ENCODE measurements at regions not wholly inside any gene's neighbourhood (a gene's known extent, or its start where the extent isn't known, plus 50 kb on each side); places are given as distances from the start of the nearest gene placed in this dataset.

DNA sequence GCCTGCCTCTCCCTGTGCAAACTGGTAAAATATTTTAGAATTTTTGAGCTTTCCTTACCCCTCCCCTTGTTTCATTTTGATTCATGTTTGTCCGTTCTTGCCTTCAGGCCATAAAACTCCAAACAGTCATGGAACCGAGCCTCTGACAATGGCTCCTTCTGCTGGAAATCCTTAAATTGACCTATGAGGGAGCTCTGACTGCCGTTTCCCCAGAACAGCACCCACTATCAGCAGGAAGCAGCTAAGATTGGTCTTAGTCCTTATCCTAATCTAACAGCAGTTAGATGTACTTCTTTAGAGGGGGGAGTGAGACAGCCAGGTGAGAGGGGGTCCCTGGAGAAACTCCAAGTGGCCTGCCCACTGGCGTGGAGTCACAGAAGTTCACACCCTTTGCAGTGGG lies 106.7 kb downstream of the FAM174A start:
- in situ Hi-C loops (cut with MboI; ENCODE audit: low pct_ligation_motif_present in 1 of 4, low pct_unique_long_range_greater_than_20kb in 1 of 4, low sequenced_read_pairs in 3 of 4) (no loop called here), intact Hi-C loops (cut with DNase I; ENCODE audit: low total_unique reads) (no loop called here)
- Histone ChIP-seq H3K4me1 (no peaks in the 10 kb centered on the region), H3K27me3 (no peaks in the 10 kb centered on the region), H3K36me3 (no peaks in the 10 kb centered on the region), H3K9me3 (no peaks in the 10 kb centered on the region), H3K4me3 (no peak overlapping the region), H3K27ac (no peak overlapping the region)
- TF ChIP-seq EP300 (IDR thresholded peaks at IDR 0.05; ENCODE audit: low read depth) (no peak), POLR2A (IDR thresholded peaks at IDR 0.05) (no peak), POLR2AphosphoS5 (IDR thresholded peaks at IDR 0.05) (no peak)
- TF ChIP-seq, protein P1, sequence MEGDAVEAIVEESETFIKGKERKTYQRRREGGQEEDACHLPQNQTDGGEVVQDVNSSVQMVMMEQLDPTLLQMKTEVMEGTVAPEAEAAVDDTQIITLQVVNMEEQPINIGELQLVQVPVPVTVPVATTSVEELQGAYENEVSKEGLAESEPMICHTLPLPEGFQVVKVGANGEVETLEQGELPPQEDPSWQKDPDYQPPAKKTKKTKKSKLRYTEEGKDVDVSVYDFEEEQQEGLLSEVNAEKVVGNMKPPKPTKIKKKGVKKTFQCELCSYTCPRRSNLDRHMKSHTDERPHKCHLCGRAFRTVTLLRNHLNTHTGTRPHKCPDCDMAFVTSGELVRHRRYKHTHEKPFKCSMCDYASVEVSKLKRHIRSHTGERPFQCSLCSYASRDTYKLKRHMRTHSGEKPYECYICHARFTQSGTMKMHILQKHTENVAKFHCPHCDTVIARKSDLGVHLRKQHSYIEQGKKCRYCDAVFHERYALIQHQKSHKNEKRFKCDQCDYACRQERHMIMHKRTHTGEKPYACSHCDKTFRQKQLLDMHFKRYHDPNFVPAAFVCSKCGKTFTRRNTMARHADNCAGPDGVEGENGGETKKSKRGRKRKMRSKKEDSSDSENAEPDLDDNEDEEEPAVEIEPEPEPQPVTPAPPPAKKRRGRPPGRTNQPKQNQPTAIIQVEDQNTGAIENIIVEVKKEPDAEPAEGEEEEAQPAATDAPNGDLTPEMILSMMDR (IDR thresholded peaks at IDR 0.05), result no peak
- WGBS, 2 donors (ENCODE audit: low coverage in 1 of 2), result 49 to 72% methylated on average over 3 to 4 of the region's 4 CpGs
- no peak for DNase-seq

DNA sequence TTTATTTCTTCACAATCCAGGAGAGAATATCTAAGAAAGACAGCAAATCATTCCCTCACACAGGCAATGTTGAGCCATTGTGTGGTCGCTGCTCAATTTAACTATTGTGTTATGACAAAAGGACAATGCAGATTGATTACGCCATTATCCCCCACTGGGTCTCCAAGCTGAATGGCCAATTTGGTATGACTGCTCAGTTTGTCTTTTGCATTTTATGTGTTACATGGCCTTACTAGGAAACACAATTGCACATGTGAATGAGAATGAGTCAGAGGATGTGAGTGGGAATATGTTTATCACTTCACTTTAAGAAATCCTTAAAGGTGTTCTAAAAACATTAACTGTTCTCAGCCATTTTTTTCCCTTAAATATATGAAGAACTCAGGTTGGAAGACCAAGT lies 108.3 kb downstream of the FAM174A start:
- Histone ChIP-seq H3K4me1 (peaks cover 0 to 11% (median 8%) of the 10 kb centered on the region in 4 donors), H3K27me3 (no peaks in the 10 kb centered on the region), H3K4me3 (no peak overlapping the region), H3K9me3 (no peaks in the 10 kb centered on the region), H3K27ac (no peak overlapping the region), H3K36me3 (no peaks in the 10 kb centered on the region)
- intact Hi-C loops (cut with DNase I; ENCODE audit: low total_unique reads) (no loop called here), in situ Hi-C loops (cut with MboI; ENCODE audit: low pct_ligation_motif_present in 1 of 4, low pct_unique_long_range_greater_than_20kb in 1 of 4, low sequenced_read_pairs in 3 of 4) (no loop called here)
- WGBS, 2 donors (ENCODE audit: low coverage in 1 of 2), result 85 to 88% methylated on average over 2 of the region's 2 CpGs
- TF ChIP-seq POLR2A (IDR thresholded peaks at IDR 0.05), result no peak
- DNase-seq, result no peak

DNA sequence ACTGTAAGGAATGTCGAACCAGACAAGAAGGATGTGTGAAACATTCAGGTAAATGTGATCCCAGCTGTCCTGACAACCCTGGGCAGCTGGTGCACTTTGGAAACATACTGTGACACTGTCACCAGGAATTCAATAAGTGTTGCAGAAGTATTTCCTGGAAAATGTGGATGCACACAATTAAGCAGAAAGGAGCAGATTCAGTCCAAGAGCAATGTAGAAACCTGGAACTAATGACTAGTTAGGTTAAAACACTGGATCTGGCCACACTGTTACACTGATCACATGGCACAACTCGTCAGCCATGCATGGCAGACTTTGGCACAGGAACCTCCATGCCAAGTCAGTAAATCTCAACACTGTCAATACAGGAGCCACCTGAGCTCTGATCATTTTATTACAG lies 109.0 kb downstream of the FAM174A start:
- no peak overlapping the region for H3K27ac ChIP-seq
- WGBS, 2 donors (ENCODE audit: low coverage in 1 of 2), result 55 to 73% methylated on average over 1 to 2 of the region's 2 CpGs
- TF ChIP-seq POLR2AphosphoS5 (IDR thresholded peaks at IDR 0.05), result no peak
- no peak for TF ChIP-seq POLR2A (IDR thresholded peaks at IDR 0.05)
- TF ChIP-seq, protein P1 (IDR thresholded peaks at IDR 0.05), result no peak
- no peak for TF ChIP-seq EP300 (IDR thresholded peaks at IDR 0.05; ENCODE audit: low read depth)

DNA sequence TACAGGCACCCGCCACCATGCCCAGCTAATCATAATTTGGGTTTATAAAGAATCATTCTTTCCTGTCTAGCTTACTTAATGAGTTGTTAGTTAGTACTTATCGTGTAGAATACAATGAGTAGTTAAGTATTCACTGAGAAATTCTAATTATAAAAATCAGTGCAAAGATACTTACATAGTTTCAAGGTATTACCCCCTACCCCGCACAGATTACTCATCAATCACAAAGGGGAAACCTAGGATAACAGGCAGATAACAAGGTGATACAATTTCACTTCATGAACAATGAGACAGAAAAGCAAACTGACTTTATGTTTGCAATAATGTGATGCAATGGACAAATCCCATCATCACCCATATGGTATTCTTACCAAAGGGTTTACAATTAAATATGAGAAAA lies 109.6 kb downstream of the FAM174A start:
- no peak for DNase-seq
- H3K9me3 ChIP-seq, result no peaks in the 10 kb centered on the region
- H3K4me1 ChIP-seq, result peaks cover 0 to 11% (median 8%) of the 10 kb centered on the region in 4 donors
- 52 to 75% methylated on average over 3 of the region's 3 CpGs for WGBS, 2 donors (ENCODE audit: low coverage in 1 of 2)
- TF ChIP-seq, protein P1 (IDR thresholded peaks at IDR 0.05), result no peak
- TF ChIP-seq POLR2A (IDR thresholded peaks at IDR 0.05), result no peak
- TF ChIP-seq POLR2AphosphoS5 (IDR thresholded peaks at IDR 0.05), result no peak
- no peak for TF ChIP-seq EP300 (IDR thresholded peaks at IDR 0.05; ENCODE audit: low read depth)
- intact Hi-C loops (cut with DNase I; ENCODE audit: low total_unique reads), result no loop called here
- H3K27ac ChIP-seq, result no peak overlapping the region
- no peaks in the 10 kb centered on the region for H3K27me3 ChIP-seq
- no peaks in the 10 kb centered on the region for H3K36me3 ChIP-seq
- in situ Hi-C loops (cut with MboI; ENCODE audit: low pct_ligation_motif_present in 1 of 4, low pct_unique_long_range_greater_than_20kb in 1 of 4, low sequenced_read_pairs in 3 of 4), result no loop called here
- no peak overlapping the region for H3K4me3 ChIP-seq

More for the DNA sequence above, 109.0 kb downstream of the FAM174A start:
- Histone ChIP-seq H3K4me1 (peaks cover 0 to 11% (median 8%) of the 10 kb centered on the region in 4 donors), H3K9me3 (no peaks in the 10 kb centered on the region), H3K27me3 (no peaks in the 10 kb centered on the region), H3K36me3 (no peaks in the 10 kb centered on the region), H3K4me3 (no peak overlapping the region)
- no peak for DNase-seq
- intact Hi-C loops (cut with DNase I; ENCODE audit: low total_unique reads), result no loop called here
- in situ Hi-C loops (cut with MboI; ENCODE audit: low pct_ligation_motif_present in 1 of 4, low pct_unique_long_range_greater_than_20kb in 1 of 4, low sequenced_read_pairs in 3 of 4), result no loop called here

DNA sequence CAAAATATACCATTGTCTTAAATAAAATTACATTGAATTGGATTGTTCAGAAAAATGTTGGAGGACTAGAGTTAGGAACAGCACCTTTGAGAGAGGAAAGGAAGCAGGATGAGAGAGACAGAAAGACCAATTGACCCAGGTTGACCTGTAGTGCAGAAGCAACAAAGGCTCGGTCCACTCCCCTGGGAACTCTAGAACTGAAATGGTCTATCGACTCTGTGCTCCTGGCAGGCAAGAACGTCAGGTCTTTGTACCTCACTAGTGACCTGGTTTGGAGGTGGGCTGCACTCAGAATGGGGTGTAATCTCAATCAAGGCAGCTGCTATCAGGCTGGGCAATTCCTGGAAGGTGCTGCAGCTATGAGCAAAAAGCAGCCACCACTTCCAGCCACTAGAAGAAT lies 110.8 kb downstream of the FAM174A start:
- no peaks in the 10 kb centered on the region for H3K9me3 ChIP-seq
- H3K27ac ChIP-seq, result no peak overlapping the region
- DNase-seq, result no peak
- H3K4me1 ChIP-seq, result peaks cover 0 to 11% (median 8%) of the 10 kb centered on the region in 4 donors
- H3K27me3 ChIP-seq, result no peaks in the 10 kb centered on the region
- H3K36me3 ChIP-seq, result no peaks in the 10 kb centered on the region
- intact Hi-C loops (cut with DNase I; ENCODE audit: low total_unique reads), result no loop called here
- no peak overlapping the region for H3K4me3 ChIP-seq
- TF ChIP-seq, protein P1 (IDR thresholded peaks at IDR 0.05), result no peak
- no peak for TF ChIP-seq EP300 (IDR thresholded peaks at IDR 0.05; ENCODE audit: low read depth)
- no peak for TF ChIP-seq POLR2AphosphoS5 (IDR thresholded peaks at IDR 0.05)
- no peak for TF ChIP-seq POLR2A (IDR thresholded peaks at IDR 0.05)
- in situ Hi-C loops (cut with MboI; ENCODE audit: low pct_ligation_motif_present in 1 of 4, low pct_unique_long_range_greater_than_20kb in 1 of 4, low sequenced_read_pairs in 3 of 4), result no loop called here
- 78% methylated on average over 3 of the region's 3 CpGs; no CpG with 5 or more reads in 1 of the 2 donors for WGBS, 2 donors (ENCODE audit: low coverage in 1 of 2)
